Hepatocyte (in vitro differentiated cells): ENCODE measurements at regions not wholly inside any gene's neighbourhood (a gene's known extent, or its start where the extent isn't known, plus 50 kb on each side); places are given as distances from the start of the nearest gene placed in this dataset.
"Not testable (repeated sequence)": the region's sequence is repeated elsewhere in the genome, so short reads cannot be mapped to it uniquely, and the experiment has no call there.

ENCODE experiments used
- EZH2 ChIP-seq: fragments of 200-600 bp; sonication (generic); IDR thresholded peaks from 2 replicates; pipeline ENCODE4 v1.6.1; 2016; ENCODE audit warnings: antibody characterized with exemption, mild to moderate bottlenecking, borderline replicate concordance
- EZH2phosphoT487 ChIP-seq: fragments of 200-600 bp; sonication (generic); IDR thresholded peaks from one replicate; pipeline ENCODE4 v1.6.1; 2018; ENCODE audit warnings: antibody characterized with exemption, mild to moderate bottlenecking, low read depth, moderate library complexity; ENCODE audit not compliant: unreplicated experiment, severe bottlenecking
- TF ChIP-seq, protein P1 (sequence below): fragments of 200-600 bp; sonication (generic); IDR thresholded peaks from 2 replicates; pipeline ENCODE4 v1.5.1; 2016; ENCODE audit warnings: antibody characterized with exemption, mild to moderate bottlenecking; ENCODE audit not compliant: poor library complexity

DNA sequence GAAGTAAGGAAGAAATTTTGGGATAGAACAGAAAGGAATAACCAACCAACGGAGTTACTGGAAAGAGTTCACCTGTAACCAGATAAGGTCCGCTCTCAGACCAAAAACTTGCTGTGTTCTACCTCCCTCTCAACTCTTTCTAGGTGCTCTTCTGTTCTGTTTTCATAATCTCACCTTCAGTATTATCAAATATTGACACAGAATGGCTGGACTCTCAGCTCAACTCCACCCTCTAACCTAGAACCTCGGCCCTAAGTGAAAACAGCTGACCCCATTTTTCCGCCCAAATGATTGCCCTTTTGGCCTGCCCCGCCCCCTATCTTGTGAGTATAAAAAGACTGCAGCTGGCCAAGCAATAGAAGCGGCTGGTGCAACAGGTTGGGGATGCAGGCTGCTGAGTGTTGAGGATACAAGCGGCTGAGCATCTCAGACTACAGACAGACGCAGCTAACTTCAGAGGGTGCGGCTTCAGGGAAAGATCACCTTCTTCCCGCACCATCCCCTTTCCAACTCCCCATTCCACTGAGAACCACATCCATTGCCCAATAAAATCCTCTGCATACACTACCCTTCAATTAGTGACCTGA, 406.5 kb downstream of the PRIM2 start:
- TF ChIP-seq, protein P1, sequence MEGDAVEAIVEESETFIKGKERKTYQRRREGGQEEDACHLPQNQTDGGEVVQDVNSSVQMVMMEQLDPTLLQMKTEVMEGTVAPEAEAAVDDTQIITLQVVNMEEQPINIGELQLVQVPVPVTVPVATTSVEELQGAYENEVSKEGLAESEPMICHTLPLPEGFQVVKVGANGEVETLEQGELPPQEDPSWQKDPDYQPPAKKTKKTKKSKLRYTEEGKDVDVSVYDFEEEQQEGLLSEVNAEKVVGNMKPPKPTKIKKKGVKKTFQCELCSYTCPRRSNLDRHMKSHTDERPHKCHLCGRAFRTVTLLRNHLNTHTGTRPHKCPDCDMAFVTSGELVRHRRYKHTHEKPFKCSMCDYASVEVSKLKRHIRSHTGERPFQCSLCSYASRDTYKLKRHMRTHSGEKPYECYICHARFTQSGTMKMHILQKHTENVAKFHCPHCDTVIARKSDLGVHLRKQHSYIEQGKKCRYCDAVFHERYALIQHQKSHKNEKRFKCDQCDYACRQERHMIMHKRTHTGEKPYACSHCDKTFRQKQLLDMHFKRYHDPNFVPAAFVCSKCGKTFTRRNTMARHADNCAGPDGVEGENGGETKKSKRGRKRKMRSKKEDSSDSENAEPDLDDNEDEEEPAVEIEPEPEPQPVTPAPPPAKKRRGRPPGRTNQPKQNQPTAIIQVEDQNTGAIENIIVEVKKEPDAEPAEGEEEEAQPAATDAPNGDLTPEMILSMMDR, result not testable (repeated sequence)
- not testable (repeated sequence) for TF ChIP-seq EZH2, EZH2phosphoT487
